ENCODE measurements at regions not wholly inside any gene's neighbourhood (a gene's known extent, or its start where the extent isn't known, plus 50 kb on each side); places are given as distances from the start of the nearest gene placed in this dataset.

- WGBS, 2 donors = 74 to 80% methylated on average over 14 of the region's 14 CpGs
- no peak for TF ChIP-seq CTCF (IDR thresholded peaks at IDR 0.05)
- no peak for TF ChIP-seq POLR2A (IDR thresholded peaks at IDR 0.05)
- no peak overlapping the region for H3K4me3 ChIP-seq (ENCODE audit: low read depth, poor library complexity, severe bottlenecking)
- intact Hi-C loops (cut with DNase I; ENCODE audit: low total_unique reads) = no loop called here
- no peak for DNase-seq (ENCODE audit: low spot score in 2 of 2)
Observed at GRCh38 chr13:111527614-111528229, 207.3 kb downstream of the TEX29 start.

DNA sequence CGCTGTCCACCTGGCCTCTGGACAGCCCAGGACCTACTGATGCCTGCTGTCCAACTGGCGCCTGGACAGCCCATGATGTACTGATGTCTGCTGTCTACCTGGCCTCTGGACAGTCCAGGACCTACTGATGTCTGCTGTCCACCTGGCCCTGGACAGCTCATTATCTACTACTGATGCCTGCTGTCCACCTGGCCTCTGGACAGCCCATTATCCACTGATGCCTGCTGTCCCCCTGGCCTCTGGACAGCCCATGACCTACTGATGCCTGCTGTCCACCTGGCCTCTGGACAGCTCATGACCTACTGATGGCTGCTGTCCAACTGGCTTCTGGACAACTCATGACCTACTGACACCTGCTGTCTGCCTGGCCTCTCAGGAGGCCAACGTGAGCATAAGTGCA lies 208.1 kb downstream of the TEX29 start:
- TF ChIP-seq CTCF (IDR thresholded peaks at IDR 0.05) = no peak
- TF ChIP-seq POLR2A (IDR thresholded peaks at IDR 0.05) = no peak
- intact Hi-C loops (cut with DNase I; ENCODE audit: low total_unique reads) = no loop called here
- H3K4me3 ChIP-seq (ENCODE audit: low read depth, poor library complexity, severe bottlenecking) = no peak overlapping the region
- no peak for DNase-seq (ENCODE audit: low spot score in 2 of 2)
- 88 to 98% methylated on average over 2 to 3 of the region's 3 CpGs for WGBS, 2 donors

GRCh38 chr13:111530137-111530870 lies 209.9 kb downstream of the TEX29 start:
- no peak for TF ChIP-seq CTCF (IDR thresholded peaks at IDR 0.05)
- TF ChIP-seq POLR2A (IDR thresholded peaks at IDR 0.05) = no peak
- 72 to 80% methylated on average over 15 to 17 of the region's 17 CpGs for WGBS, 2 donors
- no peak overlapping the region for H3K4me3 ChIP-seq (ENCODE audit: low read depth, poor library complexity, severe bottlenecking)
- intact Hi-C loops (cut with DNase I; ENCODE audit: low total_unique reads) = no loop called here
- DNase-seq (ENCODE audit: low spot score in 2 of 2) = peak in 1 of 2 donors; percentile 82

GRCh38 chr13:111531505-111531904 lies 211.1 kb downstream of the TEX29 start:
- no peak overlapping the region for H3K4me3 ChIP-seq (ENCODE audit: low read depth, poor library complexity, severe bottlenecking)
- no peak for TF ChIP-seq CTCF (IDR thresholded peaks at IDR 0.05)
- TF ChIP-seq POLR2A (IDR thresholded peaks at IDR 0.05) = no peak
- WGBS, 2 donors = 37 to 42% methylated on average over 7 of the region's 7 CpGs
- DNase-seq (ENCODE audit: low spot score in 2 of 2) = no peak
- intact Hi-C loops (cut with DNase I; ENCODE audit: low total_unique reads) = no loop called here

DNA sequence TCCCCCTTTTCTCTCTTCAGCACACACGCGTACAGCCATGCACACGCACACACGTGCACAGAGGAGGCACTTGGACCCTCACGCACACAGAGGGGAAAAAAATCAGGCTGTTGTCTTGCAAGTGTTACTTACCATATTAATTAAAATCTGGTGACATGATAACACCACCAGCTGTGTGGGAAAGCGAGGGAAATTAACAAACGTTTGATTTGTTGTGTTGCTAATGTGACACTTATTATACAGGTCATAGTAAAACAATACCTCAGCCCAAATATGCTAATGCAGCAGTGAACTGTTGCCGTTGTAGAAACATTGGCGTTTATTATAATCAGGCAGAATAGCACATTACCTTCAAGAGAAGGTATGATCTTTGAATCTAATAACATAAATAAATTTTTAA lies 211.7 kb downstream of the TEX29 start:
- WGBS, 2 donors = 66 to 72% methylated on average over 9 of the region's 9 CpGs
- intact Hi-C loops (cut with DNase I; ENCODE audit: low total_unique reads) = no loop called here
- H3K4me3 ChIP-seq (ENCODE audit: low read depth, poor library complexity, severe bottlenecking) = no peak overlapping the region
- DNase-seq (ENCODE audit: low spot score in 2 of 2) = no peak
- TF ChIP-seq POLR2A (IDR thresholded peaks at IDR 0.05) (no peak), CTCF (IDR thresholded peaks at IDR 0.05) (no peak)
